HepG2 (cell line): ENCODE measurements at regions not wholly inside any gene's neighbourhood (a gene's known extent, or its start where the extent isn't known, plus 50 kb on each side); places are given as distances from the start of the nearest gene placed in this dataset.

Source experiments
- ATAC-seq: fragments of 200-7000 bp; cut with Tn5 transposase; 3 replicates; pipeline ENCODE4 v1.9.1; 2020; ENCODE audit warnings: mild to moderate bottlenecking, moderate library complexity
- BruUV-seq: library from RNA; stranded (reverse); fragments of 400-500 nt; replicated peaks from 2 replicates; lab custom pipeline; 2021; lab: Mats Ljungman, UMichigan
- CTCF ChIA-PET: fragments of 300-600 bp; formaldehyde crosslinking; extraction: SDS; loops from one replicate; lab custom pipeline; 2021; ENCODE audit warnings: low total read pairs, inconsistent platforms, low intra/inter-chr PET ratio; lab: Yijun Ruan, JAX
- POLR2A ChIA-PET: fragments of 350-600 bp; sonication (Branson Sonifier 250); formaldehyde crosslinking; loops from one replicate; lab custom pipeline; 2020; ENCODE audit warnings: antibody characterized with exemption, inconsistent platforms; lab: Yijun Ruan, JAX
- DNase-seq: peaks from one replicate; pipeline ENCODE4 v3.0.0-alpha.2; 2015; ENCODE audit warnings: low spot score
- FAIRE-seq: peaks from 3 replicates; lab custom pipeline; 2011; peaks lifted over from hg19 to GRCh38; lab: Jason Lieb, UNC
- H2AFZ ChIP-seq: one replicate; pipeline ENCODE4 v1.6.1; 2011; ENCODE audit warnings: low read length, inconsistent platforms
- H3K27ac ChIP-seq: fragments of 300-600 bp; 3 replicates; pipeline ENCODE4 v1.8.0; 2011; ENCODE audit warnings: mixed run types, mild to moderate bottlenecking, mixed read lengths, low read length, inconsistent platforms; ENCODE audit not compliant: insufficient read depth; ENCODE audit errors: extremely low read length
- H3K27me3 ChIP-seq, 2 experiments: fragments of 200-600 bp in 1 of 2; 2 replicates in 1 of 2; 3 replicates in 1 of 2; pipeline versions ENCODE4 v1.6.0 to v1.8.0; 2011; ENCODE audit warnings: low read length in 2 of 2, mild to moderate bottlenecking in 2 of 2, moderate library complexity in 2 of 2, inconsistent platforms in 1 of 2; ENCODE audit not compliant: insufficient read depth in 2 of 2, control insufficient read depth in 1 of 2
- H3K36me3 ChIP-seq, 2 experiments: fragments of 200-600 bp in 1 of 2; replicated peaks in 1 of 2; 2 replicates in 1 of 2; 3 replicates in 1 of 2; pipeline versions ENCODE4 v1.5.1 to v1.8.0; 2011; ENCODE audit warnings: low read length in 2 of 2, inconsistent platforms in 1 of 2; ENCODE audit not compliant: insufficient read depth in 2 of 2, control insufficient read depth in 1 of 2
- H3K4me1 ChIP-seq: 2 replicates; pipeline ENCODE4 v1.5.1; 2012; ENCODE audit warnings: low read length, inconsistent platforms; ENCODE audit not compliant: insufficient read depth
- H3K4me2 ChIP-seq: 2 replicates; pipeline ENCODE4 v1.6.0; 2011; ENCODE audit warnings: low read depth, low read length, inconsistent platforms
- H3K4me3 ChIP-seq, 3 experiments: fragments of 200-600 bp in 1 of 3; sonication (generic), shearing (Covaris generic) in 1 of 3; replicated peaks in 1 of 3; 2 replicates each; pipeline ENCODE4 v1.5.1; 2011 to 2016; ENCODE audit warnings: low read length in 3 of 3, inconsistent platforms in 2 of 3, low read depth in 2 of 3, mild to moderate bottlenecking in 2 of 3, control low read depth in 1 of 3, mixed read lengths in 1 of 3; ENCODE audit not compliant: insufficient read depth in 1 of 3
- H3K79me2 ChIP-seq: one replicate; pipeline ENCODE4 v1.6.1; 2011; ENCODE audit warnings: low read length, inconsistent platforms; ENCODE audit not compliant: insufficient read depth
- H3K9ac ChIP-seq: 2 replicates; pipeline ENCODE4 v1.6.0; 2011; ENCODE audit warnings: mild to moderate bottlenecking, low read depth, low read length, inconsistent platforms; ENCODE audit not compliant: insufficient read depth
- H3K9me3 ChIP-seq: 2 replicates; pipeline ENCODE4 v1.5.1; 2012; ENCODE audit warnings: mild to moderate bottlenecking, low read length
- H4K20me1 ChIP-seq: 2 replicates; pipeline ENCODE4 v1.6.0; 2011; ENCODE audit warnings: inconsistent platforms, mild to moderate bottlenecking, low read length, moderate library complexity; ENCODE audit not compliant: insufficient read depth
- EEA1 ChIP-seq: sonication (generic); formaldehyde crosslinking; IDR thresholded peaks from 2 replicates; pipeline ENCODE4 v1.5.1; 2020; ENCODE audit warnings: mild to moderate bottlenecking, missing genetic modification reagents, borderline replicate concordance
- FOSL2 ChIP-seq: sonication (generic); formaldehyde crosslinking; IDR thresholded peaks from 2 replicates; pipeline ENCODE4 v1.4.0; 2020; ENCODE audit warnings: missing genetic modification reagents
- GATAD2A ChIP-seq: IDR thresholded peaks from 2 replicates; pipeline ENCODE4 v1.6.1; 2016
- GPBP1L1 ChIP-seq: sonication (generic); formaldehyde crosslinking; IDR thresholded peaks from 2 replicates; pipeline ENCODE4 v1.5.0; 2020; ENCODE audit warnings: mild to moderate bottlenecking, missing genetic modification reagents
- KDM3A ChIP-seq: IDR thresholded peaks from 2 replicates; pipeline ENCODE4 v1.6.1; 2018; ENCODE audit warnings: low read depth, missing compliant biosample characterization
- MBD4 ChIP-seq: IDR thresholded peaks from 2 replicates; pipeline ENCODE4 v1.6.1; 2012; ENCODE audit warnings: low read length, inconsistent platforms, borderline replicate concordance
- MBNL3 ChIP-seq: fragments of 250-450 bp; sonication (Bioruptor Pico); conservative IDR thresholded peaks from 2 replicates; pipeline ENCODE4 v1.8.0; 2022; ENCODE audit warnings: mild to moderate bottlenecking, inconsistent platforms
- POLR2AphosphoS5 ChIP-seq: IDR thresholded peaks from 2 replicates; pipeline ENCODE4 v1.6.1; 2012; ENCODE audit warnings: low read depth, low read length
- SNAPC5 ChIP-seq: sonication (generic); formaldehyde crosslinking; IDR thresholded peaks from 2 replicates; pipeline ENCODE4 v1.8.1; 2023; ENCODE audit warnings: mild to moderate bottlenecking, missing genetic modification reagents, borderline replicate concordance
- ZNF264 ChIP-seq: sonication (generic); formaldehyde crosslinking; IDR thresholded peaks from 2 replicates; pipeline ENCODE4 v1.4.0; 2020; ENCODE audit warnings: missing genetic modification reagents
- ZNF296 ChIP-seq: sonication (generic); formaldehyde crosslinking; conservative IDR thresholded peaks from 2 replicates; pipeline ENCODE4 v1.5.0; 2020; ENCODE audit warnings: mild to moderate bottlenecking, missing genetic modification reagents
- ZNF3 ChIP-seq: IDR thresholded peaks from 2 replicates; pipeline ENCODE4 v1.7.0; 2017; ENCODE audit warnings: inconsistent platforms
- ZNF660 ChIP-seq: sonication (generic); formaldehyde crosslinking; IDR thresholded peaks from 2 replicates; pipeline ENCODE4 v1.5.1; 2020; ENCODE audit warnings: mild to moderate bottlenecking, low read depth, missing genetic modification reagents, borderline replicate concordance
- WGBS: methylation state at CpG from one replicate; pipeline ENCODE4 v1.1.6; 2017; ENCODE audit warnings: low lambda C conversion rate; 5-methylcytosine and 5-hydroxymethylcytosine counted together
- in situ Hi-C: cut with HindIII; loops from 2 replicates; pipeline ENCODE4 v1.10.0; 2017; ENCODE audit warnings: low pct_unique_long_range_greater_than_20kb; ENCODE audit not compliant: extremely low pct_ligation_motif_present
- intact Hi-C: fragments of 100-400 bp; cut with micrococcal nuclease; formaldehyde crosslinking; loops from one replicate; pipeline ENCODE4 v1.10.0; 2022; ENCODE audit not compliant: unreplicated experiment
- TF ChIP-seq, protein P1 (sequence below): sonication (generic); formaldehyde crosslinking; IDR thresholded peaks from 2 replicates; pipeline ENCODE4 v1.9.0; 2021; ENCODE audit warnings: missing genetic modification reagents, mild to moderate bottlenecking, borderline replicate concordance
- TF ChIP-seq, protein P2 (sequence below): sonication (generic); IDR thresholded peaks from 2 replicates; pipeline ENCODE4 v1.6.1; 2016; ENCODE audit warnings: low read depth, borderline replicate concordance
- TF ChIP-seq, protein P3 (sequence below): sonication (generic); formaldehyde crosslinking; IDR thresholded peaks from 2 replicates; pipeline ENCODE4 v1.9.0; 2021; ENCODE audit warnings: missing genetic modification reagents, mild to moderate bottlenecking, borderline replicate concordance
- TF ChIP-seq, protein P4 (sequence below): sonication (generic); formaldehyde crosslinking; IDR thresholded peaks from 2 replicates; pipeline ENCODE4 v1.4.0; 2020; ENCODE audit warnings: missing genetic modification reagents

- TF ChIP-seq EEA1 (CRISPR knock-in tag), result no peak
- TF ChIP-seq, protein P1, sequence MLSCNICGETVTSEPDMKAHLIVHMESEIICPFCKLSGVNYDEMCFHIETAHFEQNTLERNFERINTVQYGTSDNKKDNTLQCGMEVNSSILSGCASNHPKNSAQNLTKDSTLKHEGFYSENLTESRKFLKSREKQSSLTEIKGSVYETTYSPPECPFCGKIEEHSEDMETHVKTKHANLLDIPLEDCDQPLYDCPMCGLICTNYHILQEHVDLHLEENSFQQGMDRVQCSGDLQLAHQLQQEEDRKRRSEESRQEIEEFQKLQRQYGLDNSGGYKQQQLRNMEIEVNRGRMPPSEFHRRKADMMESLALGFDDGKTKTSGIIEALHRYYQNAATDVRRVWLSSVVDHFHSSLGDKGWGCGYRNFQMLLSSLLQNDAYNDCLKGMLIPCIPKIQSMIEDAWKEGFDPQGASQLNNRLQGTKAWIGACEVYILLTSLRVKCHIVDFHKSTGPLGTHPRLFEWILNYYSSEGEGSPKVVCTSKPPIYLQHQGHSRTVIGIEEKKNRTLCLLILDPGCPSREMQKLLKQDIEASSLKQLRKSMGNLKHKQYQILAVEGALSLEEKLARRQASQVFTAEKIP (CRISPR knock-in tag), result no peak
These were observed 226.0 kb upstream of the ANO3 start (continued) for GRCh38 chr11:26105762-26106423.

DNA sequence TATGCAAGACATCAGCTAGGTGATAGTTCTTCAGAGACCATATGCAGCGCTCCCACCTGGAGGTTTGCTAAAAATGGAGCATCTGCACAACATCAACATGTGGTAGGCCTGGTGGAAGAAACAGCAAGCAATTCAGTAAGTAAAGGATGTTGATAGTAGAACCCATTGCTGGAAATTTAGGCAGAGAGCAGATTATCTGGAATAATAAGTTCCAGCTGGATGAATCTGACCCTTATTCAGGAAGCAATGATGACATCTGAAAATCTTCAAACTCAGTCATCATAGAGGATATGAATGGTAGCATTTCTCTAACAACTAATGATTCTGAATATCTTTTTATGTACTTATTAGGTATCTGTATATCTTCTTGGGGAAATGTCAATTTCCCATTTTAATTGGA is 225.2 kb upstream of the ANO3 start:
- intact Hi-C loops (no loop called here), in situ Hi-C loops (no loop called here)
- Histone ChIP-seq H3K9me3 (0 out of 2 replicates have a peak, but pooled peaks cover 4% of the 10 kb centered on the region), H3K27me3 (no peaks in the 10 kb centered on the region), H3K36me3 (no peaks in the 10 kb centered on the region), H3K27ac (no peak overlapping the region), H3K4me2 (no peak overlapping the region), H3K79me2 (no peaks in the 10 kb centered on the region), H3K4me1 (no peaks in the 10 kb centered on the region), H3K4me3 (no peak overlapping the region), H3K9ac (no peak overlapping the region), H2AFZ (no peak overlapping the region), H4K20me1 (no peaks in the 10 kb centered on the region)
- FAIRE-seq (no peak), ATAC-seq (no peak), DNase-seq (no peak)
- BruUV-seq, result no TSS peak
- WGBS, result 0% methylated on average over 1 of the region's 1 CpG
- ChIA-PET POLR2A (no interaction called here), CTCF (no interaction called here)
- TF ChIP-seq ZNF264 (no peak), FOSL2 (no peak), KDM3A (CRISPR knock-in tag) (no peak), MBD4 (no peak), SNAPC5 (CRISPR knock-in tag) (no peak), GATAD2A (no peak), POLR2AphosphoS5 (no peak), ZNF660 (no peak), GPBP1L1 (CRISPR knock-in tag) (no peak), ZNF296 (CRISPR knock-in tag) (no peak), ZNF3 (CRISPR knock-in tag) (no peak), MBNL3 (no peak)
- TF ChIP-seq, protein P2, sequence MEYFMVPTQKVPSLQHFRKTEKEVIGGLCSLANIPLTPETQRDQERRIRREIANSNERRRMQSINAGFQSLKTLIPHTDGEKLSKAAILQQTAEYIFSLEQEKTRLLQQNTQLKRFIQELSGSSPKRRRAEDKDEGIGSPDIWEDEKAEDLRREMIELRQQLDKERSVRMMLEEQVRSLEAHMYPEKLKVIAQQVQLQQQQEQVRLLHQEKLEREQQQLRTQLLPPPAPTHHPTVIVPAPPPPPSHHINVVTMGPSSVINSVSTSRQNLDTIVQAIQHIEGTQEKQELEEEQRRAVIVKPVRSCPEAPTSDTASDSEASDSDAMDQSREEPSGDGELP, result no peak
- TF ChIP-seq, protein P3, sequence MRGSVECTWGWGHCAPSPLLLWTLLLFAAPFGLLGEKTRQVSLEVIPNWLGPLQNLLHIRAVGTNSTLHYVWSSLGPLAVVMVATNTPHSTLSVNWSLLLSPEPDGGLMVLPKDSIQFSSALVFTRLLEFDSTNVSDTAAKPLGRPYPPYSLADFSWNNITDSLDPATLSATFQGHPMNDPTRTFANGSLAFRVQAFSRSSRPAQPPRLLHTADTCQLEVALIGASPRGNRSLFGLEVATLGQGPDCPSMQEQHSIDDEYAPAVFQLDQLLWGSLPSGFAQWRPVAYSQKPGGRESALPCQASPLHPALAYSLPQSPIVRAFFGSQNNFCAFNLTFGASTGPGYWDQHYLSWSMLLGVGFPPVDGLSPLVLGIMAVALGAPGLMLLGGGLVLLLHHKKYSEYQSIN (CRISPR knock-in tag), result no peak
- TF ChIP-seq, protein P4, sequence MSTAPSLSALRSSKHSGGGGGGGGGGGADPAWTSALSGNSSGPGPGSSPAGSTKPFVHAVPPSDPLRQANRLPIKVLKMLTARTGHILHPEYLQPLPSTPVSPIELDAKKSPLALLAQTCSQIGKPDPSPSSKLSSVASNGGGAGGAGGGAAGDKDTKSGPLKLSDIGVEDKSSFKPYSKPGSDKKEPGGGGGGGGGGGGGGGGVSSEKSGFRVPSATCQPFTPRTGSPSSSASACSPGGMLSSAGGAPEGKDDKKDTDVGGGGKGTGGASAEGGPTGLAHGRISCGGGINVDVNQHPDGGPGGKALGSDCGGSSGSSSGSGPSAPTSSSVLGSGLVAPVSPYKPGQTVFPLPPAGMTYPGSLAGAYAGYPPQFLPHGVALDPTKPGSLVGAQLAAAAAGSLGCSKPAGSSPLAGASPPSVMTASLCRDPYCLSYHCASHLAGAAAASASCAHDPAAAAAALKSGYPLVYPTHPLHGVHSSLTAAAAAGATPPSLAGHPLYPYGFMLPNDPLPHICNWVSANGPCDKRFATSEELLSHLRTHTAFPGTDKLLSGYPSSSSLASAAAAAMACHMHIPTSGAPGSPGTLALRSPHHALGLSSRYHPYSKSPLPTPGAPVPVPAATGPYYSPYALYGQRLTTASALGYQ (CRISPR knock-in tag), result no peak
